ENCODE measurements at regions not wholly inside any gene's neighbourhood (a gene's known extent, or its start where the extent isn't known, plus 50 kb on each side); places are given as distances from the start of the nearest gene placed in this dataset.

DNA sequence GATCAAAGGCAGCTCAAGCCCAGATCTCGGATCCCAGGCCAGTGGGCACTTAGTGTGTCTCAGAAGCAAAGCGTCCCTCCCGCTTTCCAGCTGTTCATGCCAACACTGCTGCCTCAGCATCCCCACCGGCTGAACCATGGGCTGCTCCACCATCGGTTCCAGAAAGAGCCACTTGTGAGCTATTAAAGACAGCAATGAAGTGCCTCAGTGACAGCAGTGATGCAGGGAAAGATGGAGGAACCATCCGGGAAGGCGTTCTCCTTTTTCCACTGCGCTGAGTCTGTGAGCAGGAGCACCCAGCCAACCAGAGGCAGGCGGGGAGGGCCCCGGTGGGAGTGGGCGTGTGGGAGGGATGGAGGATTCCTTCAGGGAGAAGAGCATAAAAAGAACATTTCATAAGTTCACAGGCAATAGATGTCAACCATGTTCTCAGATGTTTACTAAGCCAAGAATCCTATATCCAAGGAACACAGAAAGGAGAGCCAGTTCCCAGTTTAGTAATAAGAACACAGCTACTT, 96.2 kb upstream of the MKI67 start:
- no peak for DNase-seq

DNA sequence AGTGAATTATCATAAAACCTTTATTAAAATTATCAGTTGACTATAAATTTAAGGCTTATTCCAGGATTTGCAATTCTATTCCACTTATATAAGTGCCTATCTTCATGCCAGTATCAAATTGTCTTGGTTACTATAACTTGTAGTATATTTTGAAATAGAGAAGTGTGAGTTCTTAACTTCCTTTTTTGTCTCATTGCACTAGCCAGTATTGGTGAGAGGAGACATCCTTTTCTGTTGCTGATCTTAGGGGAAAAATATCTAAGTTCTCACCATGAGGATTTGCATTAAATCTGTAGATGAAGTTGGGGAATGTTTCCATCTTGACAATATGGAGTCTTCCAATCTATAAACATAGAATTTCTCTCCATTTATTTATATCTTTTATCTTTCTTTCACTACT, 104.2 kb upstream of the MKI67 start:
- DNase-seq: no peak

DNA sequence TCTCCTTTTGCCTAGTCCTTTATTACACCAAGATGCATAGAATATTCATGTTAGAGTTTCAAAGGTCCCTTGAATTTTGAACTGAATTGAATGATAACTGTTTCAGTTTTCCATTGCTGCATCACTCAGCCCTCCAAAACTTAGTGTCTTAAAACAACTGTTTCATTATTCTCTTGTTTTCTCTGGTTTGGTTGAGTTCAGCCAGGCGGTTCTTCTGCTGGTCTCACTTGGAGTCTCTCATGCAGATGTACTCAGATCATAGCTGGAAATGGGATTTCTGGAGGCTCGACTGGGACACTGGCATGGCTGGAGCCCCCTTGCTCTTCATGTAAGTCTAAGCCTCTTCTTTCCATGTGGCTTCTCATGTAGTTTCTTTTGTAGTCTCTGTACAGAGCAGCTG, 107.2 kb upstream of the MKI67 start:
- no peak for DNase-seq

DNA sequence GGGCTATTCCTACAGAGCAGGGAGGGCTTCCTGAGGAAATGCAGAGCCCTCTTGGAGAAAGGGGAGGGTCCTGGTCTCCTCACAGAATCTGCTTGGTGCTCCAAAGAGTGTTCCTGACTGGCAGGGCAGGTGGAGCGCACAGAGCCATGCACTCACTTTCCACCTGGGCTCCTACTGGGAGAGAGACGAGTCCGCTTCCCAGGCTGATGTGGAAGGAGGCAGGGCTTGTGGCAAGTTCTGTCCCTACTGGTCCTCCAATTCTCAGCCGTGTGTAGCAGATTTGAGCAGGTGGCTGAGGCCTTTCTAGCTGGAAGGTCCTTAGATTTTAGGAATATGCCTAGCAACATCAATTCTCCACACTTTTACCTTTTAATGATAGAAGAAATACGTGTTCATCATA, 111.5 kb upstream of the MKI67 start:
- DNase-seq: no peak

DNA sequence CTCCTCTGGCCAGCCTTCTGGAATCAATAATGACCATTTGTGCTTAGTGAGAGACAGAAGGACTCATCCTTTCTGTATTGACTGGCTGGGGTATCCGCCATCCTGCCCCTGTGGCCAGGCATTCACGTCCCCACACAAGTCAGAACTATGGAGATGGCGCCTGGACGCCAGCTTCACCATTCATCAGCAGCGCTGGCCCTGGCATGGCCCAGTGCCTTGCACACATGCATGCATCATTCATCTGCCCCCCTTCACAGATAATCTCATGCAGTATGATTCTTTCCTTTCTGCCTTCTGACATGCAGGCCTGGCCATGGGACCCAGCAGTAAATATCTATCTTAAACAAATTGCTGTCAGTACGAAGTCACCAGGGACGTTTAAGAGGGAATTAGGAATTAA, 114.8 kb upstream of the MKI67 start:
- DNase-seq: no peak

DNA sequence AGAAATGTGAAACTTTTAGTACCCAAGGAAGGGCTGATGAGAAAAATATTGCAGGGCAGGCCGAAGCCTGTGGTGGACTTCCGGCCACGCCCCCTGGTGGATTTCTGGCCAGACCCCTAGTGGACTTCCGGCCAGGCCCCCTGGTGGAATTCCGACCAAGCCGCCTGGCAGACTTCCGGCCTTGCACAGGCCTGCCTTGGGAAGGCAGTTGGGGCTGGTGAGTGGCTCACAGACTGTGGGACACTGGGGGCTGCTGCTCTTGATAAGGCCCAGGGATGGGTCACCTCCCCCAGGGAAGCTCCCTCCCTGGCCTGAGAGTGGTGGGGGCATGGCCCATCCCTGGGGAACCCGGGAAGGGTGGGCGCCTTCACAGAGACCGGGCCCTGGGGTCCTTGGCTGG, 116.4 kb upstream of the MKI67 start:
- no peak for DNase-seq

DNA sequence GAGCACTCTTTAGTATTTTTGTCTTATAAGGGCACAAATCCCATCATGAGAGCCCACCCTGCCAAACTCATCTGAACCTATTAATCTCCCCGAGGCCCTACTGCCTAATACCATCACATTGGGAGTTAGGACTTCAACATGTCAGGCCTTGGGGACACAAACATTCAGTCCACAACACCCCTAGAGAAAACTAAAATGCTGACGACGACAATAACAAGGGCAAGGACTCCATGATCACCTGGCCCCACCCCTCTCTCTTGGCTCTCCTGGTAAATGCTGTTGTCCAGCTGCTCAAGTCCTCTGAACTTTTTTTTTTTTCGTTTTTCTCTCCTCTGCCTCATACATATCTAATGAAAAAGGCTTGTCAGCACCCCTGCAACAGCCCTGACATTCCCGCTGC, 118.8 kb upstream of the MKI67 start:
- no peak for DNase-seq

DNA sequence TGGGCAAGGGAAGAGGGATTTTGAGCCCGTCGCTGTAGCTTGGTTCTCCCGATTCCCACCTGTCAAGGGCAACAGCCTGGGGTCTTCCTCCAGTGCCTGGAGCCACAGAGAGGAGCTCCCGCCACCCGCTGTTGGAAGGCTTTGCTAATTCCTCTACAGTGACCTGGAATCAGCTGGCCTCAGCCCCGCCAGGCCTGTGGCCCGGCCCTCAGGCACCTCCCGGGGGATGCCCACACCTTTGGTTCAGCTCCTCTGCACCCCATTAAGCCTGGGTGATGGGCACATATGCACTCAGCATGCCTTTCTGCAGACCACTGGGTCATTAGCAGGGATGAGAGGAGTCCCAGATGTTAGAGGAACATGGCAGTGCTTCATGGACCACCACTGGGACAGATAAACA, 121.4 kb upstream of the MKI67 start:
- no peak for DNase-seq

DNA sequence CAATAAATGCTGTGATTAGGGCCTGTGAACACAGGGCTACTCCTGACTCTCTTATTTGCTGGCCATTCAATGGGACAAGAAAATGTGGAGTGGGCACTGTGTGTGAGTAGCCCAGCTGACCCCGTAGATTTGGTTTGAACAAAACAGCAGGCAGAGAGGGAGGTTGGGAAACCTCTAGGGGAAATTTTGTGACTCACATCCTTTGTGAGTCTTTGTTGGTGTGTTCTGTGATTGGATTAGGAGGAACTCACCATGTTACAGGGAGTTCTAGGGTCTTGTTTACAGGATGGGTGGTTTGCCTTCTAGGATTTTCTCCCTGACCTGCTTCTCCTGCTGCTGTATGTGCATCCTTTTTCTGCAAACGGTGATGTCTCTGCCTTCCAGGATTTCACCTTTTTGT, 128.3 kb upstream of the MKI67 start:
- DNase-seq: no peak

DNA sequence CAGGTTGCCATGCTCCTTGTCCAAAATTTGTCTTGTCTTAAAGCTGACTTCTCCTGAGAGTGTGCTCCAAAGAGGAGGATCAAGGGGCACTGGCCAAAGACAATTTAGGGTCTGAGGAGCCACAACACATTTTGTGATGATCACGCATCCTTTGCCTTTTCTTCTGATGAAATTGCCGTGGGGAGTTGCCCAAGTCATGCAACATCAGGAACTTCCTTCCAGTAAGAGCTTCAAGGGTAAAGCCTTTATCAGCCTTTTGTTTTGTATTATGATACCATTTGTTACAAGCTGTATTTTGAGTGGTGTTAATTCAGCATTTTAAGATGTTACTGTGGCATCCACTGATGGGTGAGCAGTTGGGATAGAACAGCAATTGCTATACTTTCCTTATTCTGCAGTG, 131.2 kb upstream of the MKI67 start:
- no peak for DNase-seq

DNA sequence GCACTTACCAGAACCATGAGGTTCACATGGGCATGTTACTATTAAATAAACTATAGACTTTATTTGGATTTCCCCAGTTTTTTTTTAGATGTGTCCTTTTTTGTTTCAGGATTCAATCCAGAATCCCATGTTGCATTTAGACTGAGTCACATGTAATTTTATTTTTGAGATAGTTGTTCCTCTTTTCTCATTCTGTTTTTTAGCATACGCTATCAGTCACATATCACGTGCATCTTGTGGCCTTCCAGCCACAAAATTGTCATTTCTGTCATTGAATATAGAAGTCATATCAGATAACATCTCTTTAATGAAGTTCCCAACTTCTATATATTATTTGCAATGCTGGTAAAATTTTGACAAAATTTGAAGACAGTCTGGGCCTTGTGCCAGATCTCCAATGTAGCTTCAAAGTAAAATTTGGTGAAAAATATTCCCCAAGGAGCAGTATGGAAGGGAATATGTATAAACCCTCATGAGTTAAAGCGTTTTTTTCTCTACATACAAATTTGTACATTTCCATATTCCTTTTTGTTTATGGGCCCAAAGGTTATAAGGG, 132.3 kb upstream of the MKI67 start:
- no peak for DNase-seq

DNA sequence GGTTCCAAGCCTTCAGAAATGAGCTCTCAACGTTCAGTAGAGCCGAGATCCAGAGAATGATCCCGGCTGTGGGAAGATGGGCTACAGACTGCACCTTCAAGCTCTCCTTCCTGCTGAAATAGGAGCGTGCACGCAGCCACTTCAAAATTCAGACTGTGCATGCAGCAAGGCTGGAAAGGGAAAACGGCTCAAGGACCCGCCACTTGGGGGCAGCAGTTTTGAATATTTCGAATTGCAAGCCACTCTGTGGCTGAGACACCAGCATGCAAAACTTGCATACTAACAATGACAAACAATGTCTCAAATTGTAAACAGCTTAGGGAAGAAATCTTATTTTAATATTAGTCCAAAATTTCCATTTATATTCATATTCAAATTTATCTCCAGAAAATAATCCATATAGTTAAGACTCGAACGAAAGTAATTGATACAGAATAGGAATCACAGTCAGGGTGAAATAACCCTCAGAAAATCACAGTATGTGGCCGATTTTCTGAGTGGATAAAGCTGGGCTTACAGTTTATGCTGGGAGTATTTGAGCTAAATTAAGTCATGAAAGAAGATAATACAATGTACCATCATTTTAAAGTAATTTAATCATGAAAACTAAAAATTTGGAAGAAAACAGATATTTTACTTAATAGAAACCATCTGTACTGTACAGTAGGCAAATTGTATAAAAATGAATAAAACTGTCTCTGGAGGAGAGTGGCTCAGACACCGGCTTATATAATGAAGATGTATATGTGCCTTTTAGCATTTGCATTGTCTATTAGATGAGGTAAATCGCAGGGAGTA, 137.9 kb upstream of the MKI67 start:
- DNase-seq: peak; percentile 48

DNA sequence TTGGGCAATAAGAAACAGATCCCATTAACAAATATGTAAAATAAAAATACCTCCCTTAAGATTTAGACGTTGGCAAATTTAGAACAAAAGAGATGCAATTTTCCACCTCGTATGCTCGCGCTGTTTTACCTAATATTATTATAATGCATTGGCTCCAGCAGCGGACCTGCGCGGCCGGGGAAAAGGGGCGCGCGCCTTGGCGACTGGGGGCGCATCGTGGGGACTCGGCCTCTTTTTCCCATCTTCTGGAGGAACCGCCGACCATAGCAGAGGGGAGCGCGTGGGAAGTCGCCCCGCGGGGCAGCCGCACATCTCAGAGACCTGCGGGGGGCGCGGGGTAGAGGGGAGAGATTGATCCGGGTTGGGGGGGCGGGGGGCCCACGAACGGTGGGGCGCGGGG, 139.4 kb upstream of the MKI67 start:
- DNase-seq: no peak

DNA sequence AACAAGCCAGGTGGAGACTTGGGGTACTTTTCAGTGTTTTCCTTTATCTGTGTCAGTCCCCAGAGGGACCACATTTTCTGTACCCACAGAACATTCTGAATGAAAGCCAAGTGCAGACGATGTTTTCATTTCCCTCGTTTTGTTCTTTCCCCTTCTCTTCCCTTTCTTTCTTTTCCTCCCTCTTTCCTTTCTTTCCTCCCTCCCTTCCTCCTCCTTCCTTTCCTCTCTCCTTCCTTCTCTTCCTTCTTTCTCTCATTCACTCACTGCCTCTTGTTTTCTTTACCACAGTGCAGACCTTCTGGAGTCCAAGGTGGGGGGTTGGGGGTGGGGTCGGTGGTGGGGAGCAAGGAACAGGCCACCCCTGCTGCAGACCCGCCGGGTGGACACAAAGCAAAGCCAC, 141.4 kb upstream of the MKI67 start:
- DNase-seq: no peak

DNA sequence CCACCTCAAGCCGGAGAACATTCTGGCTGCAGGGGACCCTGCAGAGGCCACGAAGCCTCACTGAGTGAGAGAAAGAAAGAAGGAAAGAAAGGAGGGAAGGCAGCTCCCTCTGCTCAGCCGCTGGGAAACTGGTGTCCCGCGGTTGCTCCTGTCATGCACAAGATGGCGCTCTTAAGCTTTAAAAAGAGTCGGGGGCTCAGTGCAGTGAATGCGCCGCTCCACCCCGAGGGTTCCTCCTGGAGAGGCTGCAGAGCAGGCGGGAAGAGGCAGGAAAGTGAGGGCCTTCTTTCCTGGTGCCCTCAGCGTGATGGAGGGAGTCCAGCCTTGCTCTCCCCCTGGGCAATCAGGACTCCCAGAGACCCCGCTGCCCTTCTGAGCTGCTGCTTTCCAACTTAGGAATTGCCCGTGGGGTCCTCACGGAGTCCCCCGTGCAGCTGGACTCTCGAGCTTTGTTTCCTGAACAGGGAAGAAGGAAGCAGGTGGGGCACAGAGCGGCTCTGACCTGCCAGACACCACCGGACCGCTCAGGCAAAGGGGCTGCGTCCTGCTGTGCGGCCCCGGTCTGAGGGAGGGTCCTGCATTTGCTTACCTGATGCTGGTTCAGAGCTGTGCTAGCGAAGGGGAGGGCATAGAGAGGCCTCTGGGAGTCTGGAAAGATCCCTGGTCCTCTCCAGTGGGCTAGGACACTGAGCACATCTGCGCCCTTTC, 141.9 kb upstream of the MKI67 start:
- peak; percentile 30 for DNase-seq

DNA sequence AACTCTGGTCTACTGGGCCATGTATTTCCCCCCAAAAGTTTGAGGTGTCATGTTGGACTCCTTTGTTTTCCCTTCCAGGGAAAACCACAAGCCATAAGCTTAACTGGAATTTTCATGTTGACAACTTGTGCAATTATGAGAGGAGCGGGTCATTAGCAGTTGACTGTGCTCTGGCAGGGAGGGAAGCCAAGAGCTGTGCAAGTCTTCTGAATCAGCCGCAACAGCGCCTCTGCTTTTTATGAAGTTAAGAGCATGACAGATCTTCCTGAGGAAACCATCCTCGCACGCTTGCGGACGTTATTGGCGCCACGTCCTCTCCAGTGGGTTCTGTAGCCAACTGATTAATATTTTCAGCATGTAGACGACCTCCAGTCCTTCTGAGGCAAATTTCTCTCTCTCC, 148.7 kb upstream of the MKI67 start:
- peak; percentile 59 for DNase-seq

DNA sequence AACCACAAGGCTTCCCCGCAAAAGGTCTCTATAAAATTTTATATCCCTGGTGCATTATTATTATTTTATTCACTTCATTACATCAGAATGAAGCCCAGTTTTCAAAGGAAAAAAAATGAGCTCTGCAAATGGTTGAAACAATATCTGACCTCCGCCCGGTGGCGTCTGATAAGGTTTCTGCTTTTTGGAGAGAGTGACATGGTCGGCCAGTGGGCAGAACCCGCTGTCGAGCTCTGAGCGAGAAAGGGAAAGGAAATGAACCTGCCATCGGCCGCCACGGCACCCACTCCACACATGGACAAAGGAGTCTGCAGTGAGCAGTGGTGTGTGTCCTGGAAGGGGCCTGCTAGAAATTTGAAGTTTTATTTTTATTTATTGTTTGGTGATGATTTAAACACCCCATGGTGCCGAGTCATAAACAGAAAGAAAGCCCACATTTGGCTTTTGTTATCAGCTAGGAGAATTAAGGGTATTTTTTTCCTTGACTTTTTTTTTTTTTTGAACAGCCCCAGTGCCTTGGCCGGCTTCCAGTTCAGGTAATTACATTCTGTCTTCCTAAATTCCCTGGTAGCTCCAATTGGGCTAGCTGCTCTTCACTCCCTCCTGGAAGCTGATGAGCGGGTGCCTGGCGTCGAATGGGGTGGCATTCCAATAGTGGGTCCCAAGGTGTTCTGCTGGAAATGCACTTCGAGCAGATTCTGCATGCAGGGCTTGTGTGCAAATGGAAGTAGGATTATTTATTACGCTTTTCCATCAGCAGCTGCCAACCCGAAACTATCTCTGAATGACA, 149.4 kb upstream of the MKI67 start:
- peak; percentile 45 for DNase-seq

DNA sequence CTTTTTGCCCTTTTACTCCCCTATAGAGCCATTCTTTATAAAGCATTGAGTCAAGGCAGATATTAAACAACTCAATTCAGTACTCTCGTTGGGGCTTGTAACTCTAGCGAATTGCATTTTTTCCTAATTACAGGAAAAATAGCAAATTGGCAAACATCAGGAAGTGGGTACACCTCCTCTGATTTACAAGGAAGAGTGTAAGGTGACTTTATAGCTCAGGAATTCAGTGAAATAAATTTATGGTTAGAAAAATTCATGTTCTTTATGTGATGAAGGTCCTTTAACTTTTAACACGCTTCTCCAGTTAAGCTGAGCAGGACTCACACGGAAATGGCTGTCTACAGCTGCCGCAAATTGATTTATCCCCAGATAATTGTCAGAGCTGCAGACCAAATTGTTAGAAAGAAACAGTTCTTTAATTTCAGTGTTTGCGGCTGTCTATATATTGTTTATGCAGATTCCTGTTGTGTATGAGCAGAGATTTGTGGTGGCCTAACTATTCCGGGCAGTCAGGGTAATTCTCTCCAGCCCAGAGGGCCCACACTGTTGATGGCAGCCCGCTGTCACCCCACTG, 151.1 kb upstream of the MKI67 start:
- DNase-seq: no peak

DNA sequence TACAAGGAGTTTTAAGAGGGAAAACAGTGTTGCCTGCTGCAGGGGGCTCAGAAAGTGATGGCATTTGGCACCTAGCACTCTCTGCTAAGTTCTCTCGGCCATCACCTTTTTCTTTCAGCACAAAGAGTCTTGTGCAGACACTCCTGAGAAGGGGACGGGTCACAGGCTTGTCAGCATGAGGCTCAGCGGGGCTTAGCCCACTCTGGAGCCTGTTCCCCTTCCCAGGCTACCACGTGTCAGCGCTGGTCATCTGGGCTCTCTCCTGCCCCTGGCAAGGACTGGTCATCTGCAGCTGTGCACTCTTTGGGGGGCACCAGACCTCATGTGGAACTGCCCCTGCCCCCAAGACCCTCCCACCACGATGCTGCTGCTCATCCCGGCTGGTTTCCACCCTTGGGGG, 152.1 kb upstream of the MKI67 start:
- no peak for DNase-seq

DNA sequence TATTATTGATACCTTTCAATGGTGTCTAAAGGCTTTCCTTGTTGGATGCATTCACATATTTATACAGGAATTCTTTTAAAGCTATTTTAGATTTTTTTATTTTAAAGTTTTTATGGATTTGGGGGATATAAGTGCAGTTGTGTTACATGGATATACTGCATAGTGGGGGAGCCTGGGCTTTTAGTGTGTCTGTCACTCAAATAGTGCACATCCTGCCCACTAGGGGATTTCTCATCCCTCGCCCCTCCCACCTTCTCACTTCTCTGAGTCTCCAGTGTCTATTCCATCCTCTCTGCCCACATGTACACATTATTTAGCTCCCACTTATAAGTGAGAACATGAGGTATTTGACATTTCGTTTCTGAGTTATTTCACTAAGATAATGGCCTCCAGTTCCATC, 154.0 kb upstream of the MKI67 start:
- DNase-seq: no peak

DNA sequence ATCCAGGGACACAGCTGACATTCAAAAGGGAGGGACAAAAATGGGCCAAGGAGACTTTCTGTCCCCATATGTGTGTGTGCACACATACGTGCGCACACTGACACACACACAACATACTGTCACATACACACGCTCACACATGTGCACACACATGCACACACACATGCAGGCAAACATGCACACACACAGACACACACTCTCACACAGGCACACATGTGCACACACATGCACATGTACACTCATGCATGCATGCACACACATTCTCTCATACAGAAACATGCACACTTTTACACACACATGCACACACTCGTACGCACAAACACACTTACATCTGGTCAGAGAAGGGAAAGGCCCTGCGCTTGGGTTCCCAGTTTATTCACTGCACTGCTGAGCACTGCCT, 155.1 kb upstream of the MKI67 start:
- no peak for DNase-seq

DNA sequence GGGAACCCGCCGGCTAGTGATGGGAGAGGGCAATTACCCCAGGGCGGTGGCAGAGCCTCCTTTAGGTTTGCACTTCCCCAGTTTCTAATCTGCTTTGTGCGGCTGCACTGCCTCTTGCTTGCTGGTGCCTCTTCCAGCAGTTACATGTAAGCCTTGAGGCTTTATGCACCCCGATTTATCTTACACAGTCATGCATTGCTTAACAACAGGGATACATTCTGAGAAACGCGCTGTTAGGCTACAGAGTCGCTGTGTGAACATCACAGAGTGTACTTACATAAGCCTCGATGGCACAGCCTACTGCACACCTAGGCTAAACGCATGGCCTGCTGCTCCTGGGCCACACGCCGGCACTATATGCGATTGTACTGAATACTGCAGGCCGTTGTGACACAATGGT, 155.6 kb upstream of the MKI67 start:
- no peak for DNase-seq

DNA sequence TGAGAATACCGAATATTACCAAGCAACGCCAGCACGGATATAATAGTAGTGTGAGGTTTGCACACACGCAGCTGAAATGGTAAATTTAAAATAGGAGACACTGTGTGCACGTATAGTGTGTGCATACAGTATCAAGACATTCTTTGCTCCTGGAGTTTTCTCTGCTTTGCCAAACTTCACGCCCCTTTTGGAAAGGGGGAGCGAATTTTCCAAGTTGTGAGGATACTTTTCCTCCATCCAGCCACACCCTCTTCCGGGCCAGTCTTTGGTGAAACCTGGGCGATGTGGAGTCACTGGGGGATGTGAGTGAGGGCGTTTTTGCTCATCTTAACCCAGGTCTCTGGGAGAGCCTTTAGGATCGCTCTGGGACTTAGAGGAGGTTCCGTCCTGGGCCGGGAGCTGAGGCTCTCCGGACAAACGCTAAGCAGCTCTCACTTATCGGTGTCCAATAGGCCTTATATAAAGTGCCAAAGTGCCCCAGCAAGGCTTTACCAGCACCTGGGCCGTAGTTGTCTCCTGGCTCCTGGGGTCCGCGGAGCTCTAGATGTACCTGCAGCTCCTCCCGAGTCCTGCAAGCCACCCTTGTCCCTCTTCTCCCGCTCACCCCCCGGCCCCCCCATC, 160.0 kb upstream of the MKI67 start:
- no peak for DNase-seq

Data from NCI-H1105 (cell line).